HG03442 (cell line): ENCODE measurements at regions not wholly inside any gene's neighbourhood (a gene's known extent, or its start where the extent isn't known, plus 50 kb on each side); places are given as distances from the start of the nearest gene placed in this dataset.
A peak's percentile ranks its signal among the peaks of the same experiment; 100 is the strongest.

Experiments
- ATAC-seq: cut with Tn5 transposase; IDR thresholded peaks from one replicate; pipeline ENCODE4 v1.9.1; 2021; ENCODE audit warnings: mild to moderate bottlenecking, moderate library complexity; ENCODE audit not compliant: unreplicated experiment

- ATAC-seq = no peak
Observed at GRCh38 chr6:51513891-51514747, 573.3 kb downstream of the PKHD1 start.

GRCh38 chr6:51514748-51515402 is 572.5 kb downstream of the PKHD1 start:
- no peak for ATAC-seq

GRCh38 chr6:51526049-51526448 is 561.4 kb downstream of the PKHD1 start:
- no peak for ATAC-seq

- ATAC-seq = no peak
Observed at GRCh38 chr6:51526922-51527321, 560.5 kb downstream of the PKHD1 start.

- no peak for ATAC-seq
Observed at GRCh38 chr6:51528556-51528955, 558.9 kb downstream of the PKHD1 start.

GRCh38 chr6:51529240-51529639 is 558.2 kb downstream of the PKHD1 start:
- ATAC-seq = no peak

- ATAC-seq = peak; percentile 42
Observed at GRCh38 chr6:51531623-51532022, 555.8 kb downstream of the PKHD1 start.

- no peak for ATAC-seq
Observed at GRCh38 chr6:51533962-51534361, 553.5 kb downstream of the PKHD1 start.

GRCh38 chr6:51535327-51535726 is 552.1 kb downstream of the PKHD1 start:
- ATAC-seq = no peak

GRCh38 chr6:51536728-51537127 is 550.7 kb downstream of the PKHD1 start:
- ATAC-seq = no peak

GRCh38 chr6:51541847-51542246 is 545.6 kb downstream of the PKHD1 start:
- no peak for ATAC-seq

GRCh38 chr6:51542475-51542874 is 544.9 kb downstream of the PKHD1 start:
- ATAC-seq = no peak

GRCh38 chr6:51550243-51550642 is 537.2 kb downstream of the PKHD1 start:
- ATAC-seq = no peak

- no peak for ATAC-seq
Observed at GRCh38 chr6:51552435-51552834, 535.0 kb downstream of the PKHD1 start.

- no peak for ATAC-seq
Observed at GRCh38 chr6:51553246-51554015, 534.0 kb downstream of the PKHD1 start.

- ATAC-seq = no peak
Observed at GRCh38 chr6:51554029-51554428, 533.4 kb downstream of the PKHD1 start.

GRCh38 chr6:51559059-51559458 is 528.4 kb downstream of the PKHD1 start:
- no peak for ATAC-seq

GRCh38 chr6:51562198-51562597 is 525.2 kb downstream of the PKHD1 start:
- ATAC-seq = peak; percentile 91
